Liver (tissue), 8 donors: ENCODE measurements at regions not wholly inside any gene's neighbourhood (a gene's known extent, or its start where the extent isn't known, plus 50 kb on each side); places are given as distances from the start of the nearest gene placed in this dataset.

Experiments used
- DNase-seq: peaks from one replicate; pipeline ENCODE4 v3.0.0-alpha.2; 2017; ENCODE audit warnings: low spot score
- H3K27ac ChIP-seq, 2 donors: one replicate each; pipeline ENCODE4 v1.7.0; 2013; ENCODE audit warnings: inconsistent platforms in 2 of 2, low read length in 2 of 2, control low read depth in 1 of 2, low read depth in 1 of 2, mild to moderate bottlenecking in 1 of 2
- H3K27me3 ChIP-seq, 4 donors: one replicate each; pipeline versions ENCODE4 v1.6.1 to v1.7.0; 2013; ENCODE audit warnings: low read length in 3 of 4, inconsistent platforms in 1 of 4, mild to moderate bottlenecking in 1 of 4, moderate library complexity in 1 of 4; ENCODE audit not compliant: control insufficient read depth in 4 of 4, insufficient read depth in 4 of 4
- H3K36me3 ChIP-seq, 4 donors: one replicate each; pipeline versions ENCODE4 v1.6.1 to v1.7.0; 2013; ENCODE audit warnings: low read length in 3 of 4, mild to moderate bottlenecking in 3 of 4, low read depth in 1 of 4, moderate library complexity in 1 of 4; ENCODE audit not compliant: control insufficient read depth in 4 of 4, insufficient read depth in 3 of 4
- H3K4me1 ChIP-seq, 4 donors: one replicate each; pipeline versions ENCODE4 v1.6.1 to v1.7.0; 2013; ENCODE audit warnings: low read length in 3 of 4, mild to moderate bottlenecking in 3 of 4, moderate library complexity in 1 of 4; ENCODE audit not compliant: control insufficient read depth in 4 of 4, insufficient read depth in 4 of 4
- H3K4me3 ChIP-seq, 3 donors: one replicate each; pipeline versions ENCODE4 v1.6.1 to v1.7.0; 2013; ENCODE audit warnings: low read length in 3 of 3, control low read depth in 1 of 3, low read depth in 1 of 3, mild to moderate bottlenecking in 1 of 3
- H3K9ac ChIP-seq, 2 donors: one replicate each; pipeline ENCODE4 v1.7.0; 2013; ENCODE audit warnings: low read length in 2 of 2, mild to moderate bottlenecking in 2 of 2, moderate library complexity in 2 of 2, control low read depth in 1 of 2, low read depth in 1 of 2
- H3K9me3 ChIP-seq, 4 donors: one replicate each; pipeline versions ENCODE4 v1.6.1 to v1.7.0; 2013; ENCODE audit warnings: low read length in 3 of 4; ENCODE audit not compliant: control insufficient read depth in 4 of 4
- FOXA1 ChIP-seq: IDR thresholded peaks from 2 replicates; pipeline ENCODE4 v1.6.1; 2016; ENCODE audit warnings: antibody characterized with exemption
- FOXA2 ChIP-seq: IDR thresholded peaks from 2 replicates; pipeline ENCODE4 v1.6.1; 2016; ENCODE audit warnings: antibody characterized with exemption
- GABPA ChIP-seq, 2 donors: IDR thresholded peaks in 1 of 2; conservative IDR thresholded peaks in 1 of 2; 2 replicates each; pipeline ENCODE4 v1.6.1; 2016; ENCODE audit warnings: antibody characterized with exemption in 2 of 2, mild to moderate bottlenecking in 1 of 2, moderate library complexity in 1 of 2
- HNF4A ChIP-seq, 2 donors: conservative IDR thresholded peaks; 2 replicates each; pipeline ENCODE4 v1.6.1; 2016; ENCODE audit warnings: antibody characterized with exemption in 2 of 2, mild to moderate bottlenecking in 2 of 2
- HNF4G ChIP-seq: IDR thresholded peaks from 2 replicates; pipeline ENCODE4 v1.6.1; 2016; ENCODE audit warnings: antibody characterized with exemption
- JUND ChIP-seq, 2 donors: IDR thresholded peaks; 2 replicates each; pipeline ENCODE4 v1.6.1; 2016; ENCODE audit warnings: antibody characterized with exemption in 2 of 2
- NR2F2 ChIP-seq: IDR thresholded peaks from 2 replicates; pipeline ENCODE4 v1.6.1; 2016; ENCODE audit warnings: antibody characterized with exemption
- RAD21 ChIP-seq, 2 donors: IDR thresholded peaks; 2 replicates each; pipeline ENCODE4 v1.6.1; 2016; ENCODE audit warnings: antibody characterized with exemption in 2 of 2, mild to moderate bottlenecking in 2 of 2
- REST ChIP-seq: IDR thresholded peaks from 2 replicates; pipeline ENCODE4 v1.6.1; 2016; ENCODE audit warnings: antibody characterized with exemption, mild to moderate bottlenecking
- RXRA ChIP-seq, 2 donors: IDR thresholded peaks; 2 replicates each; pipeline ENCODE4 v1.6.1; 2017 to 2018; ENCODE audit warnings: antibody characterized with exemption in 2 of 2, mild to moderate bottlenecking in 1 of 2
- SP1 ChIP-seq: IDR thresholded peaks from 2 replicates; pipeline ENCODE4 v1.6.1; 2018; ENCODE audit warnings: antibody characterized with exemption, mild to moderate bottlenecking
- TAF1 ChIP-seq: conservative IDR thresholded peaks from 2 replicates; pipeline ENCODE4 v1.6.1; 2016; ENCODE audit warnings: antibody characterized with exemption, mild to moderate bottlenecking
- YY1 ChIP-seq: IDR thresholded peaks from 2 replicates; pipeline ENCODE4 v1.6.1; 2016; ENCODE audit warnings: antibody characterized with exemption, mild to moderate bottlenecking
- WGBS: extraction: QIAGEN DNeasy Blood & Tissue Kit; methylation state at CpG from one replicate; pipeline ENCODE4 v1.1.7; 2013; 5-methylcytosine and 5-hydroxymethylcytosine counted together
- TF ChIP-seq, protein P1 (sequence below): IDR thresholded peaks from 2 replicates; pipeline ENCODE4 v1.6.1; 2016; ENCODE audit warnings: antibody characterized with exemption
- TF ChIP-seq, protein P2 (sequence below): fragments of 150-350 bp; IDR thresholded peaks from 2 replicates; pipeline ENCODE4 v1.5.1; 2017; ENCODE audit warnings: improper control_type of control experiment, low read depth, low read length; ENCODE audit not compliant: missing input control
- TF ChIP-seq, protein P3 (sequence below): IDR thresholded peaks from 2 replicates; pipeline ENCODE4 v1.6.1; 2016; ENCODE audit warnings: antibody characterized with exemption
- TF ChIP-seq, protein P4 (sequence below): IDR thresholded peaks from 2 replicates; pipeline ENCODE4 v1.6.1; 2016; ENCODE audit warnings: antibody characterized with exemption
- donor health status: healthy.
- donor health status: healthy.
- donor health status: healthy.
- donor health status: healthy.
- donor health status: healthy.

DNA sequence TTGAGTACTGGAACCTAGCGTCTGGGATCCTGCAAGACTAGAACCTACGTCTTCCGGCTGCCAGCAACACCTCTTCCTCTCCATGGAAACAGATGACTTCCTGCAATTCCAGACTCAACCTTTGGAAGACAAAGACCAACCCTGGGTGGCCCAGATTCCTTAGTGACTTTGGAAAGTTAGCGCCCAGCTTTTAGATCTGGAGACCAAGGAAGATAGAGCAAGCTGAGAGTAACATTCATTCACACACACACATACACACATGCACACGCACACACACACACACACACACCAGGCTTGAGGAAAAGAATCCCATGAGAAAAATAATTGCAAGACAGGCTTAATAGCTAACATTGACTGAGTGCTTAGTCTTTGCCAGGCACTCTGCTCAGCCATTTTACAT is 788.9 kb downstream of the UQCRFS1 start:
- Histone ChIP-seq H3K27ac (no peak overlapping the region), H3K9me3 (no peaks in the 10 kb centered on the region), H3K27me3 (peaks cover 0 to 4% (median 0%) of the 10 kb centered on the region in 4 donors), H3K9ac (no peak overlapping the region), H3K36me3 (no peaks in the 10 kb centered on the region), H3K4me3 (no peak overlapping the region), H3K4me1 (no peaks in the 10 kb centered on the region)
- TF ChIP-seq NR2F2 (no peak), RXRA (IDR thresholded peaks at IDR 0.05) (no peak), SP1 (no peak), REST (no peak), FOXA1 (no peak), RAD21 (IDR thresholded peaks at IDR 0.05) (no peak), YY1 (no peak), HNF4G (no peak), GABPA (IDR thresholded peaks at IDR 0.05 in 1 of 2, conservative IDR thresholded peaks at IDR 0.05 in 1 of 2) (no peak), JUND (IDR thresholded peaks at IDR 0.05) (no peak), FOXA2 (no peak), HNF4A (conservative IDR thresholded peaks at IDR 0.05) (no peak), TAF1 (no peak)
- TF ChIP-seq, protein P1, sequence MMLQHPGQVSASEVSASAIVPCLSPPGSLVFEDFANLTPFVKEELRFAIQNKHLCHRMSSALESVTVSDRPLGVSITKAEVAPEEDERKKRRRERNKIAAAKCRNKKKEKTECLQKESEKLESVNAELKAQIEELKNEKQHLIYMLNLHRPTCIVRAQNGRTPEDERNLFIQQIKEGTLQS, result no peak
- TF ChIP-seq, protein P2, sequence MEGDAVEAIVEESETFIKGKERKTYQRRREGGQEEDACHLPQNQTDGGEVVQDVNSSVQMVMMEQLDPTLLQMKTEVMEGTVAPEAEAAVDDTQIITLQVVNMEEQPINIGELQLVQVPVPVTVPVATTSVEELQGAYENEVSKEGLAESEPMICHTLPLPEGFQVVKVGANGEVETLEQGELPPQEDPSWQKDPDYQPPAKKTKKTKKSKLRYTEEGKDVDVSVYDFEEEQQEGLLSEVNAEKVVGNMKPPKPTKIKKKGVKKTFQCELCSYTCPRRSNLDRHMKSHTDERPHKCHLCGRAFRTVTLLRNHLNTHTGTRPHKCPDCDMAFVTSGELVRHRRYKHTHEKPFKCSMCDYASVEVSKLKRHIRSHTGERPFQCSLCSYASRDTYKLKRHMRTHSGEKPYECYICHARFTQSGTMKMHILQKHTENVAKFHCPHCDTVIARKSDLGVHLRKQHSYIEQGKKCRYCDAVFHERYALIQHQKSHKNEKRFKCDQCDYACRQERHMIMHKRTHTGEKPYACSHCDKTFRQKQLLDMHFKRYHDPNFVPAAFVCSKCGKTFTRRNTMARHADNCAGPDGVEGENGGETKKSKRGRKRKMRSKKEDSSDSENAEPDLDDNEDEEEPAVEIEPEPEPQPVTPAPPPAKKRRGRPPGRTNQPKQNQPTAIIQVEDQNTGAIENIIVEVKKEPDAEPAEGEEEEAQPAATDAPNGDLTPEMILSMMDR, result no peak
- TF ChIP-seq, protein P3, sequence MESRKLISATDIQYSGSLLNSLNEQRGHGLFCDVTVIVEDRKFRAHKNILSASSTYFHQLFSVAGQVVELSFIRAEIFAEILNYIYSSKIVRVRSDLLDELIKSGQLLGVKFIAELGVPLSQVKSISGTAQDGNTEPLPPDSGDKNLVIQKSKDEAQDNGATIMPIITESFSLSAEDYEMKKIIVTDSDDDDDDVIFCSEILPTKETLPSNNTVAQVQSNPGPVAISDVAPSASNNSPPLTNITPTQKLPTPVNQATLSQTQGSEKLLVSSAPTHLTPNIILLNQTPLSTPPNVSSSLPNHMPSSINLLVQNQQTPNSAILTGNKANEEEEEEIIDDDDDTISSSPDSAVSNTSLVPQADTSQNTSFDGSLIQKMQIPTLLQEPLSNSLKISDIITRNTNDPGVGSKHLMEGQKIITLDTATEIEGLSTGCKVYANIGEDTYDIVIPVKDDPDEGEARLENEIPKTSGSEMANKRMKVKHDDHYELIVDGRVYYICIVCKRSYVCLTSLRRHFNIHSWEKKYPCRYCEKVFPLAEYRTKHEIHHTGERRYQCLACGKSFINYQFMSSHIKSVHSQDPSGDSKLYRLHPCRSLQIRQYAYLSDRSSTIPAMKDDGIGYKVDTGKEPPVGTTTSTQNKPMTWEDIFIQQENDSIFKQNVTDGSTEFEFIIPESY, result no peak
- TF ChIP-seq, protein P4, sequence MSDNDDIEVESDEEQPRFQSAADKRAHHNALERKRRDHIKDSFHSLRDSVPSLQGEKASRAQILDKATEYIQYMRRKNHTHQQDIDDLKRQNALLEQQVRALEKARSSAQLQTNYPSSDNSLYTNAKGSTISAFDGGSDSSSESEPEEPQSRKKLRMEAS, result no peak
- 63% methylated on average over 5 of the region's 5 CpGs for WGBS
- DNase-seq, result no peak
